LNCaP clone FGC (cell line): ENCODE measurements at regions not wholly inside any gene's neighbourhood (a gene's known extent, or its start where the extent isn't known, plus 50 kb on each side); places are given as distances from the start of the nearest gene placed in this dataset.
"Not testable (repeated sequence)": the region's sequence is repeated elsewhere in the genome, so short reads cannot be mapped to it uniquely, and the experiment has no call there.

Experiments
- DNase-seq: peaks from one replicate; pipeline ENCODE4 v3.0.0-alpha.2; 2011; ENCODE audit warnings: low read depth
- H3K4me3 ChIP-seq: 2 replicates; pipeline ENCODE4 v1.5.1; 2011; ENCODE audit warnings: mild to moderate bottlenecking, low read depth, low read length, control low read depth
- TF ChIP-seq, protein P1 (sequence below): IDR thresholded peaks from 2 replicates; pipeline ENCODE4 v1.5.1; 2012; ENCODE audit warnings: mild to moderate bottlenecking; ENCODE audit not compliant: control insufficient read depth, insufficient read depth; ENCODE audit errors: extremely low read depth

DNA sequence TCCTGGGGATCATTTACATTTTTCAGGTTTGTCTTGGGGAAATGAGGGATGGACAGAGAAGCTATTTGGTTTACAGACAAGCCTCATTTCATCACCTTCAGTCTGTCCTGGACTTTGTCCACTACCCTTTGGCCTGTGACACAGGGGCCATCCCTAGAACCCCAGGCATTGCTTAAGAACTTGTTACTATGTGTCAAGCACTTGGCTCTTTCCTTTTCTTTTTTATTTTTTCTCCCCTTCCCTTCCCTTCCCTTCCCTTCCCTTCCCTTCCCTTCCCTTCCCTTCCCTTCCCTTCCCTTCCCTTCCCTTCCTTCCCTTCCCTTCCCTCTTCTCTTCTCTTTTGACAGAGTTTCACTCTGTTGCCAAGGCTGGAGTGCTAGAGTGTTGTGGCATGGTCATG lies 253.1 kb downstream of the OLFM4 start:
- DNase-seq = no peak
- TF ChIP-seq, protein P1, sequence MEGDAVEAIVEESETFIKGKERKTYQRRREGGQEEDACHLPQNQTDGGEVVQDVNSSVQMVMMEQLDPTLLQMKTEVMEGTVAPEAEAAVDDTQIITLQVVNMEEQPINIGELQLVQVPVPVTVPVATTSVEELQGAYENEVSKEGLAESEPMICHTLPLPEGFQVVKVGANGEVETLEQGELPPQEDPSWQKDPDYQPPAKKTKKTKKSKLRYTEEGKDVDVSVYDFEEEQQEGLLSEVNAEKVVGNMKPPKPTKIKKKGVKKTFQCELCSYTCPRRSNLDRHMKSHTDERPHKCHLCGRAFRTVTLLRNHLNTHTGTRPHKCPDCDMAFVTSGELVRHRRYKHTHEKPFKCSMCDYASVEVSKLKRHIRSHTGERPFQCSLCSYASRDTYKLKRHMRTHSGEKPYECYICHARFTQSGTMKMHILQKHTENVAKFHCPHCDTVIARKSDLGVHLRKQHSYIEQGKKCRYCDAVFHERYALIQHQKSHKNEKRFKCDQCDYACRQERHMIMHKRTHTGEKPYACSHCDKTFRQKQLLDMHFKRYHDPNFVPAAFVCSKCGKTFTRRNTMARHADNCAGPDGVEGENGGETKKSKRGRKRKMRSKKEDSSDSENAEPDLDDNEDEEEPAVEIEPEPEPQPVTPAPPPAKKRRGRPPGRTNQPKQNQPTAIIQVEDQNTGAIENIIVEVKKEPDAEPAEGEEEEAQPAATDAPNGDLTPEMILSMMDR = no peak
- no peak overlapping the region for H3K4me3 ChIP-seq

DNA sequence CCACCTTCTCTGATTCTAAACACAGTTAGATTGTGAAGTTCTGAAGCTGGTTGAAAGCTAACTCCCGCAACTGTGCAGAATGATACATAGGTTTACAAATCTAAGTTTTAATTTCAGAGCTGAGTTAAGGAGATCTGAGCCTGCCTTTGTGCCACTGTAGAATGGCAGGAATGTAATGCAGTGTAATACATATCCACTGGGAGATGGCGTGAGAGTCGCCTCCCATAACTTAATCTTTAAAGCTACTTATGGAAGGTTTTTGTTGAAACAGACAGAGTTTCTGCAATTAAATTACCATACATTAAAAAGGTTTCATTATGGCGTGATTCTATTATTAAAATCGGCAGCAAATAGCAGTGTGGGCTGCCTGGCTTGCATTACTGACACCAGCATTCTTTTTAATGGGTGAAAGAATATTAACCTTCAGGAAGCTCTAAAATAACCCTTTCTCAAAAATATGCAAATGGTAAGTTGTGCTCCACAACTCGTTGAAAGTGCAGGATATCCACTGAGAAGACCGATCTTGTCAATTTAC lies 257.4 kb downstream of the OLFM4 start:
- no peak for DNase-seq
- TF ChIP-seq, protein P1 = no peak
- H3K4me3 ChIP-seq = no peak overlapping the region

DNA sequence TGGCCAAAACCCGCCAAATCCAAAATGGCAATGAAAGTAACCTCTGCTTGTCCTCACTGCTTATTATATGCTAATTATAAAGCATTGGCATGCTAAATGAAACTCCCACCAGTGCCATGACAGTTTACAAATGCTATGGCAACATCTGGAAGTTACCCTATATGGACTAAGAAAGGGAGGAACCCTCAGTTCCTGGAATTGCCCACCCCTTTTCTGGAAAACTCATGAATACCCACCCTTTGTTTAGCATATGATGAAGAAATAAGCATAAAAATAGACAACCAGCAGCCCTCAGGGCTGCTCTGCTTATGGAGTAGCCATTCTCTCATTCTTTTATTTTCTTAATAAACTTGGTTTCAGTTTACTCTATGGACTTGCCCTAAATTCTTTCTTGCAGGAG lies 269.8 kb downstream of the OLFM4 start:
- TF ChIP-seq, protein P1 = no peak
- H3K4me3 ChIP-seq = no peak overlapping the region
- DNase-seq = no peak

DNA sequence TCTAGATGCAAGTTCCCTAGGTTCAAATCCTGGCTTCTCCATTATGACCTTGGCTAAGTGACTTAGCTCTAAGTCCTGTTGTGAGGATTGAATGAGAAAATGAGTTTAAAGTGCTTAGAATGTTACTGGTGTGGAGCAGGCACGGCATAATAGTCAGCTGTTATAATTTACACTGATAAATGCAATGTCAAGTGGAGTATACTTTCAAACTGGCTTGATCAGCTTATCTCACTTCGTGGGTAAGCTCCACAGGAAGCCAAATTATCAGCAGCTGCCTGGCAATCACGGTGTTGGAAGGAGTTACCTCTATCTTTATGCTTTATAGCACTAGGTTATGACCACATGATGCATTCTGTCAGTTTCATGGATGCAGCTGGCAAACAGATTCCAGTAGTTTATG lies 272.8 kb downstream of the OLFM4 start:
- no peak for DNase-seq
- H3K4me3 ChIP-seq = no peak overlapping the region
- TF ChIP-seq, protein P1 = no peak

DNA sequence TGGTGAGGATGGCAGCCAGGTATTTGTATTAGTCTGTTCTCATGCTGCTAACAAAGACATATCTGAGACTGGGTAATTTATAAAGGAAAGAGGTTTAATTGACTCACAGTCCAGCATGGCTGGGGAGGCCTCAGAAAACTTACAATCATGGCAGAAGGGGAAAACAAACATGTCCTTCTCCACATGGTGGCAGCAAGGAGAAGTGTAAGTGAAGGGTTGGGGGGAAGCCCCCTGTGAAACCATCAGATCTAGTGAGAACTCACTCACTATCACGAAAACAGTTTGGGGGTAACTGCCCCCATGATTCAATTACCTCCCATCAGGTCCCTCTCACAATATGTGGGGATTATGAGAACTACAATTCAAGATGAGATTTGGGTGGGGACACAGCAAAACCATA lies 276.8 kb downstream of the OLFM4 start:
- H3K4me3 ChIP-seq, DNase-seq: not testable (repeated sequence)

DNA sequence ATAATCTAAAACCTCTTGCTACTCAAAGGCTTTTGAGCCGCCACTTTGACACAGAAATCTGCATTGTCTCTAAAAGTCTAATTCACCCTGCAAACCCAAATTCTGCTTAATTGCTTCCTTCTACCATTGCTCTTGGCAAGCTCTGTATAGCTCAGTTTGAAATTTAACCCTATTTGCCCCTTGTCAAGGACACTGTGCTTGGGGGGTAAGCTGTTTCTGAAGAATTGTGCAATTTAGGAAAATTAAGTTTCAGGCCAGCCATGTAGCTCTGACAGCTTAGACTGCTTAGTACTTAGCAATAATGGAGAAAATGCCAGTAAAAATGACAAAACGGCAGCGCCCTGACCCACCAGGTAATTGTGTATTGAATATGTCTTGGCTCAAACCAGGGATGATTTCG lies 282.2 kb downstream of the OLFM4 start:
- no peak overlapping the region for H3K4me3 ChIP-seq
- TF ChIP-seq, protein P1 = no peak
- no peak for DNase-seq

DNA sequence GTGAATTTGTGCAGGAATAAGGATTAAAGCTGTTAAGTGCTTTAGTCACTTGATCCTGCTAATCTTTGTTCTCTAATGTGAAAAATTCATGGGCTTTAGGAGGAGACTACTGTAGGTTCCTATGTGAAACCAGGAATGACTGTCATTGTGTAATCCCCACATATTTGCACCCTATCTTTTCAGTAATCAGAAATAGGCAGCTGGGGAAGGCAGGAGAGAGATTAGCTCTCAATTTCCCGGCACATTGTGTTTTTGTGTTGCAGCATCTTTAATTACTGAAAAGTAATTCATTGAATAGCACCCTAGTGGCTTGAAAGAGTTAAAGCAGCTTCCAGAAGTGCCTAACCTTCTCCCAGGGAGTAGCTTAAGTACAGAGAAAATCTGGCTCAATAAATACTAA lies 282.9 kb downstream of the OLFM4 start:
- no peak for DNase-seq
- TF ChIP-seq, protein P1 = no peak
- H3K4me3 ChIP-seq = no peak overlapping the region

DNA sequence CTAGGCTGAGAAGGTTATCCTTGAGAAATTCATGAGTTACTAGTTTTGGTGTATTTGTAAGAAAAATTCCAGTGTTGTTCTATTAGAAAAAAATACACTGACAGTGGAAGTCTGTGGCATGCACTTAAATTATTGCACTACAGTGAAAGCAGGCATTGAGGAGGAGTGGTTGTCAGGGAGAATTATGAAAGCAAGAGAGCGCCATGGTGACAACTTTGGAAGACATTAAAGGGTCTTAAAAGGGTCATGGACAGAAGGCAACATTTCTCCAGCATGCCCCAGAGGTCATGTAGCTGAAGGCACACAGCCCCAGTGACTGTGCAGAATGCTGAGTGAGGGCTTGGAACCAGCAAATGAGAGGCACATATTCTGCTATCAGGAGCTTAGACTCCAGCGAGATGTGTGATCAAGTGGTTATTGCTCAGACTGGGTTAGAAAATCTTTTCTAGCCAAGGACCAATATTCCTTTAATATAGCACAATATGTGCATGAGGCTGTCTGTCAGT lies 292.7 kb downstream of the OLFM4 start:
- TF ChIP-seq, protein P1 = no peak
- no peak overlapping the region for H3K4me3 ChIP-seq
- no peak for DNase-seq
